HAP-1 (cell line): ENCODE measurements at regions not wholly inside any gene's neighbourhood (a gene's known extent, or its start where the extent isn't known, plus 50 kb on each side); places are given as distances from the start of the nearest gene placed in this dataset.
"Not testable (repeated sequence)": the region's sequence is repeated elsewhere in the genome, so short reads cannot be mapped to it uniquely, and the experiment has no call there.

Experiments used
- DNase-seq, 2 experiments: peaks; one replicate each; pipeline ENCODE4 v3.0.0-alpha.2; 2016 to 2020; ENCODE audit warnings: low spot score in 2 of 2
- H3K27me3 ChIP-seq: fragments of 250-450 bp; sonication (Bioruptor Pico); 2 replicates; pipeline ENCODE4 v1.5.1; 2020; ENCODE audit warnings: low read depth, mild to moderate bottlenecking, moderate library complexity
- H3K36me3 ChIP-seq: fragments of 250-450 bp; sonication (Bioruptor Pico); replicated peaks from 2 replicates; pipeline ENCODE4 v1.5.1; 2020; ENCODE audit warnings: mild to moderate bottlenecking
- H3K4me1 ChIP-seq: fragments of 250-450 bp; sonication (Bioruptor Pico); 2 replicates; pipeline ENCODE4 v1.5.1; 2020; ENCODE audit warnings: mild to moderate bottlenecking
- H3K4me3 ChIP-seq: fragments of 250-450 bp; sonication (Bioruptor Pico); 2 replicates; pipeline ENCODE4 v1.5.1; 2020; ENCODE audit warnings: mild to moderate bottlenecking, moderate library complexity
- H3K9me3 ChIP-seq: fragments of 250-450 bp; sonication (Bioruptor Pico); 2 replicates; pipeline ENCODE4 v1.5.1; 2020; ENCODE audit warnings: mild to moderate bottlenecking, moderate library complexity
- in situ Hi-C: fragments of 300-500 bp; cut with MboI; formaldehyde crosslinking; loops from 3 replicates; pipeline ENCODE4 v1.14.3; 2020; ENCODE audit warnings: low sequenced_read_pairs, inconsistent platforms, mixed read lengths

GRCh38 chr16:59997706-59998105 lies 1263.6 kb upstream of the GOT2 start:
- in situ Hi-C loops, result no loop called here
- H3K36me3 ChIP-seq, result no peaks in the 10 kb centered on the region
- no peak overlapping the region for H3K4me3 ChIP-seq
- no peak for DNase-seq
- H3K27me3 ChIP-seq, result no peaks in the 10 kb centered on the region
- no peaks in the 10 kb centered on the region for H3K9me3 ChIP-seq
- H3K4me1 ChIP-seq, result no peaks in the 10 kb centered on the region; the same call in 1 of the 2 replicates

DNA sequence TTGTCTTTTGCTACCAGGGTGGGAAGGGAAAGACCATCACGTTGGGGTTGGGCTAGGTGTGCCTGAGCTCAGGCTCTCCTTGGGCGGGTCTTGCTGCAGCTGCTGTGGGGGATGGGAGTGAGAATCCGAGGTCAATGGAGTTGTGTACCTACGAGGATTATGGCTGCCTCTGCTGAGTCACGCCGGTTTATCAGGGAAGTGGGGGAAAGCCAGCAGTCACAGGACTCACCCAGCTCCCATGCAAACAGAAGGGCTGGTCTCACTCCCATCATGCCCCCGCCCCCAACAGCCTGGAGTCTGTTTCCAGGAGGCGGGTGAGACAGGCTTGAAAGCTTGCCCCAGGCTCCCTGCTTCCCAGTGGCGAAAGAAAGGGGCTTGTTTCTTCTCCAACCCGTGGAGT lies 1259.0 kb upstream of the GOT2 start:
- in situ Hi-C loops, result no loop called here

DNA sequence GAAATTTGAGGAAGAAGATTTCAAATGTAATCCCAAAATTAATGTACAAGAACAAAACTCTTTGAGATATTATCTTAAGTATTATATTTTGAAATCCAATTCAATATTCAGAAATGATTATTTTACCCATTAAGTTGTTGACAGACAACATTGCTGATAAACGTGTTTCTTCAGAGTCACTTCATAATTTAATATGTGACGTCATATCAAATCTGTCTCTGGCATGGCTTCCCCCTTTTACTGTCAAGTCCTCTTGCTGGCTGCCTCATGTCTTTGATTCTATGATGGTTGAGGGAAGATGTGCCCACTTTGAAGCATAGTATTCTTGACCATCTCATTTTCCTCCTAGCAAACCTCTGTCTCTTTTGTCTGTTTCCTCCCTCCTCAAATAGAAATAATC lies 1257.1 kb upstream of the GOT2 start:
- no peaks in the 10 kb centered on the region for H3K27me3 ChIP-seq
- H3K36me3 ChIP-seq, result no peaks in the 10 kb centered on the region
- no peak for DNase-seq

More for the DNA sequence above, 1259.0 kb upstream of the GOT2 start:
- no peak overlapping the region for H3K4me3 ChIP-seq
- peak in 1 of 2 experiments; percentile 16 for DNase-seq
- no peaks in the 10 kb centered on the region for H3K4me1 ChIP-seq
- H3K27me3 ChIP-seq, result no peaks in the 10 kb centered on the region
- no peaks in the 10 kb centered on the region for H3K36me3 ChIP-seq
- no peaks in the 10 kb centered on the region for H3K9me3 ChIP-seq

GRCh38 chr16:59988591-59988990 lies 1254.5 kb upstream of the GOT2 start:
- Histone ChIP-seq H3K4me3 (no peak overlapping the region), H3K4me1 (no peaks in the 10 kb centered on the region), H3K36me3 (no peaks in the 10 kb centered on the region), H3K9me3 (no peaks in the 10 kb centered on the region), H3K27me3 (no peaks in the 10 kb centered on the region)
- no peak for DNase-seq
- in situ Hi-C loops, result no loop called here

More for the DNA sequence above, 1257.1 kb upstream of the GOT2 start:
- H3K9me3 ChIP-seq, result no peaks in the 10 kb centered on the region
- no peak overlapping the region for H3K4me3 ChIP-seq
- H3K4me1 ChIP-seq, result no peaks in the 10 kb centered on the region
- in situ Hi-C loops, result no loop called here

DNA sequence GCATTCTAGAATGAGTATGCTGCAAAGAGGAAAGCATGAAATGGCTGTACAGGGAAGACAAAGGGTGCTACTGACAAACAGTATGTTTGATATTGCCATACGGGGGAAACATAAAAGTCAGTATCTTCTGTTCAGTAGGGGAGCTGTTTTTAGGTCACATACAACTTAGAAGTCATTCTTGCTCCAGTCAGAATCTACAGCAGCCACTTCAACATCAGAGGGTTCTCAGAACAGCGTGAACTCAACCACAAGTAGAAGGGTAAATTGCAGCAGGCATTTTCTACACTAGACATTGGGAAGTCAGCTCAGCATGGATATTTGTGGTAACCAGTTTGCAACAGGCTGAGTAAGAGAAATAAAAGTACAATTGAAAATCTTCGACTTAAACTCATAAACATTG lies 1241.8 kb upstream of the GOT2 start:
- Histone ChIP-seq H3K9me3 (no peaks in the 10 kb centered on the region), H3K4me1 (no peaks in the 10 kb centered on the region), H3K36me3 (no peaks in the 10 kb centered on the region), H3K4me3 (no peak overlapping the region), H3K27me3 (no peaks in the 10 kb centered on the region)
- no peak for DNase-seq
- in situ Hi-C loops, result no loop called here

DNA sequence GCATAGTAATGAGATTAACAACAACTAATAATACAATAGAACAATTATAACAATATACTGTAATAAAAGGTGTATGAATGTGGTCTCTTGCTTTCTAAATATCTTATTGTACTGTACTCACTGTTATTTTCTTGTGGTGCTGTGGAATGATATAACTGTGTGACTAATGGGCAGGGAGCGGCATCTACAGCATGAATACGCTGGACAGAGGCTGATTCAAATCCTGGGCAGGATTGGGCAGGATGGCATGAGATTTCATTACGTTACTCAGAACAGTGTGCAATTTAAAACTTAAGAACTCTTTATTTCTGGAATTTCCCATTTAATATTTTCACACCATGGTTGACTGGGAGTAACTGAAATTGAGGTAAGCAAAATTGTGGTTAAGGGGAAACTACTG lies 1239.8 kb upstream of the GOT2 start:
- H3K27me3 ChIP-seq, result no peaks in the 10 kb centered on the region
- H3K4me1 ChIP-seq, result no peaks in the 10 kb centered on the region
- H3K9me3 ChIP-seq, result no peaks in the 10 kb centered on the region
- H3K36me3 ChIP-seq, result no peaks in the 10 kb centered on the region
- in situ Hi-C loops, result no loop called here
- H3K4me3 ChIP-seq, result no peak overlapping the region
- DNase-seq, result no peak

- Histone ChIP-seq H3K4me1 (no peaks in the 10 kb centered on the region), H3K9me3 (no peaks in the 10 kb centered on the region), H3K4me3 (no peak overlapping the region), H3K27me3 (no peaks in the 10 kb centered on the region), H3K36me3 (no peaks in the 10 kb centered on the region)
- in situ Hi-C loops, result no loop called here
- no peak for DNase-seq
These were observed 1237.1 kb upstream of the GOT2 start for GRCh38 chr16:59971264-59971663.

- no peaks in the 10 kb centered on the region for H3K9me3 ChIP-seq
- H3K4me3 ChIP-seq, result no peak overlapping the region
- in situ Hi-C loops, result no loop called here
- no peak for DNase-seq
- H3K27me3 ChIP-seq, result no peaks in the 10 kb centered on the region
- H3K36me3 ChIP-seq, result no peaks in the 10 kb centered on the region
- no peaks in the 10 kb centered on the region for H3K4me1 ChIP-seq
These were observed 1230.3 kb upstream of the GOT2 start for GRCh38 chr16:59964232-59964924.

DNA sequence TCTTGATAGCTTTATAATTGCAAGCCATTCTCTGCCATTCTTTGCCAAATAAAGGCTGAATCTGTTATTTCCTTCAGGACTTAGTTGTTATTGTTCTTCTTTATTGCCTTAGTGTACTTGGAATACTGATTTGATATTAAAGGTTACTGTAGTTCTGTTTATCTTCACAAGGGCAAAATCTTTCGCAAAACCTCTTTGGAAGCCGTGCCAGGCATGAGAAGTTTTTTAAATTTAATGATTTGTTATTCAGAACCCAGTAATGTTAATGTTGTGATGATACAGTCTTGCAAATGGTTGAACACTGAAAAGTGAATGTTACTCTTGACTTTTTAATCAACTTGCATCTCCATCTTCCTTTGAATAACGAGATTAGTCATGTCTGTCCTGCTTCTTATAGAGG lies 1225.2 kb upstream of the GOT2 start:
- Histone ChIP-seq H3K36me3 (no peaks in the 10 kb centered on the region), H3K4me3 (no peak overlapping the region), H3K4me1 (no peaks in the 10 kb centered on the region), H3K27me3 (no peaks in the 10 kb centered on the region), H3K9me3 (no peaks in the 10 kb centered on the region)
- in situ Hi-C loops, result no loop called here
- DNase-seq, result peak in 1 of 2 experiments; percentile 21

DNA sequence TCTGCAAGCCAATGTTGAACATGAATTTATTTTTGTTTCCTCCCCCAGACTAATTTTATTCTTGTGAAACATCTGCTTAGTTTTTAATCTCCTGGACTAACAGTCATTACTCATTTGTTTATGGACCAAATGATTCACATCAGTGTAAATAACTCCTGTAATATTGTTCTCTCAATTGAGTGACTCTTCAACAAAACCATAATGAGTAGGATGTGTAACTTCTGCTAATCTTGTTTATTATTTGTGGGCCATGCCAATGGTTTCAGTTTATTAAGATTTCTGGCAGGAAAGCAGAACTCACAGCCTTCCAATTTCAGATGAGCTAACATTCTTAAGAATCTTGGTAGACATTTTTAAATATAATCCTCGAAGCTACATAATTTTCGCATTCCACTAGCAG lies 1216.3 kb upstream of the GOT2 start:
- in situ Hi-C loops, result no loop called here
- H3K36me3 ChIP-seq, result no peaks in the 10 kb centered on the region
- H3K4me3 ChIP-seq, result no peak overlapping the region
- H3K27me3 ChIP-seq, result no peaks in the 10 kb centered on the region
- DNase-seq, result no peak
- peaks cover 8% of the 10 kb centered on the region; the same call in 1 of the 2 replicates for H3K4me1 ChIP-seq
- H3K9me3 ChIP-seq, result no peaks in the 10 kb centered on the region

- H3K27me3 ChIP-seq, DNase-seq, in situ Hi-C loops, H3K9me3 ChIP-seq, H3K36me3 ChIP-seq, H3K4me3 ChIP-seq, H3K4me1 ChIP-seq: not testable (repeated sequence)
These were observed 1209.9 kb upstream of the GOT2 start for GRCh38 chr16:59944041-59944440.

- in situ Hi-C loops, result no loop called here
These were observed 1207.5 kb upstream of the GOT2 start for GRCh38 chr16:59941594-59941993.

DNA sequence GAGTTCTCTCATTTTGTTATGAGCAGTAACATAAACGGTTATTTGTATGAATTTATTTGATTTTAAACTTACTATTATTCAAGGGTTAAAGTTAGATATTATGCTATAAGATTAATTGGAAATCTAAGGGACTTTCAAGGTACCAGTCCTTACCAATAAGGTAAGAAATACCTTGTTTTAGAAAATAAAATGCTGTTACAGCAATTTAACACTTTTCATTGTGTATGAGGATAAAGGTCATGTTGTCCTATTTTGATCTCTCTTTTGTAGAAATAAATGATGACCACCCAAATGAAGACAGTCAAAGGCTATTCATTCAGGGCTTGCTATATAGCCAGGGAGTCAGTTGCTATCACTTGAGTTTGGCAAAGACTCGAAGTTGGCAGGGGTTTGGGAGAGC lies 1185.9 kb upstream of the GOT2 start:
- H3K36me3 ChIP-seq, result no peaks in the 10 kb centered on the region
- H3K27me3 ChIP-seq, result no peaks in the 10 kb centered on the region
- H3K4me3 ChIP-seq, result no peak overlapping the region
- in situ Hi-C loops, result no loop called here
- peaks cover 3% of the 10 kb centered on the region; the same call in 1 of the 2 replicates for H3K4me1 ChIP-seq
- DNase-seq, result no peak
- no peaks in the 10 kb centered on the region; the same call in 1 of the 2 replicates for H3K9me3 ChIP-seq

More at GRCh38 chr16:59941594-59941993, 1207.5 kb upstream of the GOT2 start:
- no peaks in the 10 kb centered on the region for H3K4me1 ChIP-seq
- no peaks in the 10 kb centered on the region for H3K9me3 ChIP-seq
- no peak for DNase-seq
- H3K4me3 ChIP-seq, result no peak overlapping the region
- H3K36me3 ChIP-seq, result no peaks in the 10 kb centered on the region
- H3K27me3 ChIP-seq, result no peaks in the 10 kb centered on the region

DNA sequence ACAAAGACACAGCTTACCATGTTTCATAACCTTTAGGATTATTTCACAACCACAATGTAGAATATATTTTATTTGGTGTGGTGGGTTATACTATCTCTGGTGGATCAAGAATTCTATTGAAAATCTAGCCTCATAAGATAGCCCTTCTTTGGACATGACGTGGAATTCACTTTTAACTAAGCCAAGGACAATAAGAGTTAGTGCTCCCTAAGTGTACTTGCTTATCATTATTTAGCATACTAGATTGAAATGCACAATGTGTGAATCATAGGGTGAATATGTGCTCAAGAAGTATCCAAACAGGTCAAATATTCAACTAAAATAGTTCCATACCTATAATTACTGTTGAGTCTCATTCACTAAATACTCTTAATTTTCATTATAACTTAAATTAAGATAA lies 1179.5 kb upstream of the GOT2 start:
- in situ Hi-C loops, result no loop called here
- H3K4me1 ChIP-seq, result peaks cover 3% of the 10 kb centered on the region
- H3K36me3 ChIP-seq, result no peaks in the 10 kb centered on the region
- no peaks in the 10 kb centered on the region for H3K27me3 ChIP-seq
- no peak overlapping the region for H3K4me3 ChIP-seq
- no peaks in the 10 kb centered on the region for H3K9me3 ChIP-seq
- no peak for DNase-seq

GRCh38 chr16:59909262-59909661 lies 1175.1 kb upstream of the GOT2 start:
- in situ Hi-C loops, result no loop called here
- no peak for DNase-seq
- Histone ChIP-seq H3K4me1 (no peaks in the 10 kb centered on the region; the same call in 1 of the 2 replicates), H3K4me3 (no peak overlapping the region), H3K36me3 (no peaks in the 10 kb centered on the region), H3K27me3 (no peaks in the 10 kb centered on the region), H3K9me3 (no peaks in the 10 kb centered on the region)
